GM04504 (cell line): ENCODE measurements at regions not wholly inside any gene's neighbourhood (a gene's known extent, or its start where the extent isn't known, plus 50 kb on each side); places are given as distances from the start of the nearest gene placed in this dataset.

Experiments used
- DNase-seq: peaks from one replicate; pipeline ENCODE4 v3.0.0-alpha.2; 2012; ENCODE audit warnings: low read depth

DNA sequence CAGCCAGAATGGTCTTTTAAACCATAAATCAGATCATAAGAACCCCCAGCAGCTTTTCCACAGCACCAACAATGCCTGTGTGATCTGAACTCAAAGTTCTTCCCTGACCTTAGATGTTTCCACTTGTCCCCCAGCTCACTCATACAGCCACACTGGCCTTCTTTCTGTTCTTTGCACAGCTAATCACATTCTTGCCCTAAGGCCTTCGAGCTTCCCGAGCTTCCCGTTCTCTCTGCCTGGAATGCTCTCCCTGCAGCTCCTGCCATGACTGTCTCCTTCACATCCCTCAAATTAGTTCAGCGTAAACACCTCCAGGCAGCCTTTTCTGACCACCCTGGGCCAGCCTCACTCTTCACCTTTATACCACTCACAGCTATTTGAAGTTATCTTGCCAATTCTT lies 166.8 kb upstream of the NFE2L3 start:
- no peak for DNase-seq

DNA sequence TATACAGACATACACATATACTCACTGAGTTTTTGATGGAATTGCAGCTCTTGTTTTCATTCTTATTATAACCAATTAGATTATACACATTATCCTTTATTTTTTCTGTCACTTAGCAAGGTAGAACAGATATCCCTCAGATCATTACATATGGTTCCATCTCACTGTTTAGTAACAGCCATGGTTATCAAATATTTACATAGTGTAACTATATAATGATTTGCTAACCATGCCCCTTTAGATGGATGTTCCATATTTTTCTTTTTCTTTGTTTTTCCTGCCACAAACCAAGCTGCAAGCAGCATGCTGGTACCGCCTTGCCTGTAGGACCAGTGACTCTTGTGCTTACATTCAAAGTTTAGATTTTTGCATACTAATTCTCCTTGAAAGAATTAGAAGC lies 163.4 kb upstream of the NFE2L3 start:
- DNase-seq: no peak

DNA sequence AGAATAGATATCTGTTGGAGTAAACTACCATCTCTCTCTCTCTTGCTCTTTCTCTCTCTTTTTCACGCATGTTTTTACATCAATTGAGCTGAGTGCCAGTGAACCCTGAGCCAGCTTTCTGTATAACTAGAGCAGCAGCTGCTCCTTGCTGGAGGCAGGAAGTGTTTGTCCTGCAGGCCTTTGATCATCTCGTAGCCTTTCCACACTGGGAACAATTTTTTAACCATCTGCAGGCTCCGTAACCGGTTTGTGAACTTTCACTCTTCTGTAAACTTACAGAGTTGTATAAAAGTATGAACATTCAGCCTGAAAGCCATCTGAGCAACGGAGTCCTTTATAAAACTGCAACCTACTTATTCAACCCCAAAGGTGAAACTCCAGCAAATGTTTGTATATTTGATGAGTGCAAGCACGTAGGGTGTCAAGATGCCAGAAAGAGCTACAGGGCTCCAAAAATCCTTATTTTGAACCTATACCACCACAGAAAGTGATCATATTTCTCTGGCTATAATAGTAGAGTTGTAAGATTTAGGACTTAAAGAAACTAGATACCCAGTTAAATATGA lies 162.8 kb upstream of the NFE2L3 start:
- no peak for DNase-seq

DNA sequence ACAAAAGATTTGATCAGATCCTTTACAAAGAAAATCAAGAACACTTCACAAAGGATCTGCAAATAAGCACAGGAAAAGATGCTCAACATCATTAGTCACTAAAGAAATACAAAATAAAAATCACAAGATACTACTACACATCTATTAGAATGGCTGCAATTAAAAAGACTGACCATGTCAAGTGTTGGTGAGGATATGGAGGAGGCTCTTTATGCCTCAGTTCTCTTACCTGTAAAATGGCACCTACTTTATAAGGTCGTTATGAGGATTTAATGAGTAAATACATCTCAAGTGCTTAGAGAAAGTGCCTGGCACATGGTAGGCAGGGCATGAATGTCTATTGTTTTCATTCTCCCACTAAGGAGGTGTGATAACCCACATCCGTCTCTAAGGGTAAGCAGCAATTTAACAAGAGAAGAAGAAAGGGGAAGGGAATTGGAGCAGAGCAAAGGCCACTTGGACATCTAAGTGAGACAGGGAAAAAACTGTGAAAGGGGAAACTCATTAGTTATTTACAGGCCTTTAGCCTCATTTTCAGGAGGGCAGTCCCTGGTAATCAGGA lies 157.5 kb upstream of the NFE2L3 start:
- DNase-seq: no peak

DNA sequence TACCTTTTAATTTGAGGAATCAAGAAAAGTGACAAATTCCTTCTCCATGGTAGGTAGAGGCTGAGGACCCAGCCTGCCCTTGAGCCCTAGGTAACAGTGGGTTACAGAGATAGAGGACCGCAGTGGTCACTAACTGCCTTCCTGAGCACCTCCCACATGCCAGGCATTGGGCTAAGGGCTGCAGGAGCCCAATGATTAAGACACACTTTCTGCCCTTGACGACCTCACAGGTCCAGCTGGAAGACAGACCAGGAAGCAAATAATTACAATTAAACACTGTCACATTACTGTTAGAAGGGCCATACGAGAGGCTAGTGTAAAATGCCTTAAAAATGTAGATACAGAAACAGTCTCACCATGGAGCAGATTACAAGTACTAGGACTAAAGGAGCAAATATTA lies 156.8 kb upstream of the NFE2L3 start:
- DNase-seq: no peak

DNA sequence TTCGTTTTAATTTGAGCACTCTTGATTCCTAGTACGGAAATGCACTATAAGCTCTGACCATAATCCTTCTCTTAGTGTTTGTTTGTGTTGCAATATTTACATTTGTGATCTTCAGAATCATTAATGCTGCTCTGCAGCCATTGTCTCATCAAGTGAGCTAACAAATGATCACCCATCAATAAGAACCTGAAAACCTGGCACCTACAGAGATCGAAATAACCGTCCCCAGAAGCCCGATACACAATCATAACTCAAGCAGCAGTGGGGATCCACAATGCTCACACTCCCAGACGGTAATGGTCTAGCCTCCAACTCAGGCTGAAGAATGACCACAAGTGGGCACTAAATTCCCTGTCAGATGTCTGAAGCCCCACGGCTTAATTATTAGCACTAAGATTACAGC lies 156.0 kb upstream of the NFE2L3 start:
- no peak for DNase-seq

DNA sequence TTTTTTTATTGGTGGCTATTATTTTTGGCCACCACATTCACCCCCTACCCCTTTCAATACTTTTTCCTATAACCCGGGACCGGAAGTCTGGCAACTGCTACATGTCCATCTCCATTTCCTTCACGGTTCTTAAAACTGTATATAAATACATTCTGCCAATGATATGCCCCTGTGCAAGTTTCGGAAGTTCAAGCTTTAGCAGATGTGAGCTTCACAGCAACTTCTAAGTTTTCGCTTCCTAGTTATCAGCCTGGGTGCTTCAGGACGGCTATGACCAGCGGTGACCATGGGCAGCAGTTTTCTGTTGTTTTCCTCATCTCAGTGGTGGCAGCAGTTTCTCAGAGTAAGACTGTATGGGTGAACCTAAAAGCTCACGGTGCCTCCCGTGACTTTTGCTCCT lies 153.5 kb upstream of the NFE2L3 start:
- DNase-seq: no peak

DNA sequence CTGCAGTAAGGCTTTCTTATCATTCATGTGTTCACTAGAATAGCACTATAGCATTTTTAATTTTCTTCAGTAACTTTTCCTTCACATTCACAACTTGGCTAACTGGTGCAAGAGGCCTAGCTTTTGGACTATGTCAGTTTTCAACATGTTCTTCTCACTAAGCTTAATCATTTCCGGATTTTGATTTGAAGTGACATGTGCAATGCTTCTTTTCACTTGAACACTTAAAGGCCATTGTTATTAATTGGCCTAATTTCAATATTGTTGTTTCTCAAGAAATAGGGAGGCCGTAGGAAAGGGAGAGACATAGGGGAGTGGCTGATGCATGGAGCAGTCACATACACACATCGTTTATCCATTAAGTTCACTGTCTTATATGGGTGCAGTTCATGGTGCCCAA lies 151.2 kb upstream of the NFE2L3 start:
- no peak for DNase-seq

DNA sequence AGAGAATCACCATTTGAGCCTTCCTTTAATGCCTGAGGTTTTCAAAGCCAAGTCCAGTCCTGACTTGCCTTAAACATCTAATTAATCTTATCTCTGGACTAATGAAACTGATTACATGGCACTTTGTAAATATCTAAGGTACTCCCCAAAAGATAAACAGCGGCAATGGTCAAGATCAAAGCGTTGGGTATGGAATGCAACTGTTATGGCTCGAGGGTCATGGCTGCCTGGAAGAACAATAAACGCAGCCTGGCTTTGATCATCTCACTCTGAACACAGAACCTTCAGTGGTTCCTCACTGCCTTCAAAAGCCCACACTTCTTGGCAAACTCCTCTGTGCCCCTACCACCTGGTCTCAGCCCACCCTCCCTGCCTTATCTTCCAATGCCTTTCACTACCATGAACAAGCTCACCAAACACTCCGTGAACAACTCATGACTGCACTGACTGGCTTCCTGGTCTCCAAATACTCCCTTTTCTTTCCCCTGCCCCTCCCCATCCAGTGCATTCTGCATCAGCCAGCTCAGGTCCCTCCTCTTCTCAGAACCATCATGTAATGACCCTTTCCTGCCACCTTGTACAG lies 150.2 kb upstream of the NFE2L3 start:
- no peak for DNase-seq

DNA sequence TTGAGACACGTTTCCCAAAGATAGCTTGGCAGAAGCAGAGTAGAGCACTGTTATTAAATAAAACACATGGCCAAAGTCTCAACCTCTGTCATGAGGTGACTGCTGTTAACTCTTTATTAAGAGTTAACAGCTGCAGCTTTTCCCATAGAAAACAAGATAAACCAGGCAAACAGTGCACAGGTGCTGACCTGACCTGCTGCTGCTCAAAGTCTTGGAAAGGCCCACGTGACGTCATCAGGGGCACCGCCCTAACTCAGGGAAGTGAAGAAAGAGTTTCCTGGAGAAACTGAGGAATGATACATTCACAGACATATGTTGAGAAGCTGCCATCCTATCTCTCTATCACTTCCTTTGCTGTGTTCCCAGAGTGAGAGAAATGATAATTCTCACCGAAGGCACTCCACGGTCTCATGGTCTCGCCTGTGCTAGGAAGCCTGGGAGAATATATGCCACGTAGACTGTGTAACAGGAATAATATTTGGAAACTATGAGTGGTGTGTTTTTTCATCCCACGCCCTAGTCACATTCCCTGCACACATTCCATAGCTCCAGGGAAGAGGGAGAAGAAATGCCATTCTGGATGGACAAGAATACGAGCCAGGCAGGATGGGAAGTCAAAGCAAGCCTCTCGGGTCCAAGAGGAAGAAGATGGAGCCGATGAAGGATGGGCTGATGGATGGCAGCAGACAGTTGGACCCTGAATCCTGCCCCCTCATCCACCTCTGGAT lies 146.2 kb upstream of the NFE2L3 start:
- no peak for DNase-seq

DNA sequence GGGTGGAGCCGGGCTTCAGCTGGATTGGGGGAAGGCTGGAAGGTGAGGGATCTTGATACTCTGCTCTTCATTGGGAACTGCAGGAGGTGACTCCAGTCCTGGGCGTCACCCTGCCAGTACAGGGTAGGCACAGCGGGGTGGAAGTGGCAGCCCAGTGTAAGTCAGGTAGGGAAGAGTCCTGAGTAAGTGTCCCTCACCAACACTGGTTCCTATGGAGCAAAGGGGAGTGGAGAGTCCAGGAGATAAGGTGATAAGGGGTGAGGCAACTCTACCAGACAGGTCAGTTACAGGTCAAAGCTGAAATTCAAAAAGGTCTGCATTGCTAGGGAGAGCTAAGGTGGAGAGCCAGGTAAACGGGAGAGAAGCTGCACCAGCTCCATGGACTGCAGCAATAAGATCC lies 145.6 kb upstream of the NFE2L3 start:
- DNase-seq: no peak

DNA sequence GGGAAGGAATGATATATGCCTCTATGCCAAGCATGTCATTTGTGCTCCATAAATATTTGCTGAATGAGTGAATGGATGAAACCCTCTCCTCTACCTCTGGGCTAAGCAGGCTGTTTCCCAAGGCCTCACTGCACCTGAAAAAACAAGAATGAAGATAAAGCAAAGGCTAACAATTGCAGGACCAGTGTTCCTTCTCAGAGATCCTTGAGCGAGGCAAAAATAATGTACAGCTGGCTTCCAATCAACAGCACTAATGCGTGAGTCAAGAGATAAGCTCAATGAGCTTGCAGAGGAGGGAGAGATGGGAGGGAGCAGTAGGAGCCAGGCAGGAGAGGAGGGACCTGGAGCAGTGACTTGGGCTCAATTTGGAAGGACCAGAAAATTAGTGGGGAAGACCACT lies 144.5 kb upstream of the NFE2L3 start:
- no peak for DNase-seq

DNA sequence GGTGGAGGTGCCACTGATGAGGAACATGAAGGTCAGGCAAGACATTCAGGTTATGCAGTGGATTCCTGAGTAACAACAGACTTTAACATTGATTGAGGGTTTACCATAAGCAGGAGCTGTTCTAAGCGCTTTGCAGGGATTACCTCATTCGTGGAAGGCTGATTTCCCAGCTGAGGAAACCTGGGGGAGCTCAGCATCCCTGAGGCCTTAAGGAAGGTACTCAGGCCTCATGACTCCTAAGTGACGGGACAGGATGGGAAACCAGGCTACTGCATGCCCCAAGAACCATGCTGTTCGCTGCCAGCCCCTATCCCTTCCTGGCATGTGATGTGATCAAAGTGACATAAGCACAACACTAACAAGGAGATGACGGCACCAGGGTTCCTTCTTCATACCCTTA lies 143.6 kb upstream of the NFE2L3 start:
- no peak for DNase-seq

DNA sequence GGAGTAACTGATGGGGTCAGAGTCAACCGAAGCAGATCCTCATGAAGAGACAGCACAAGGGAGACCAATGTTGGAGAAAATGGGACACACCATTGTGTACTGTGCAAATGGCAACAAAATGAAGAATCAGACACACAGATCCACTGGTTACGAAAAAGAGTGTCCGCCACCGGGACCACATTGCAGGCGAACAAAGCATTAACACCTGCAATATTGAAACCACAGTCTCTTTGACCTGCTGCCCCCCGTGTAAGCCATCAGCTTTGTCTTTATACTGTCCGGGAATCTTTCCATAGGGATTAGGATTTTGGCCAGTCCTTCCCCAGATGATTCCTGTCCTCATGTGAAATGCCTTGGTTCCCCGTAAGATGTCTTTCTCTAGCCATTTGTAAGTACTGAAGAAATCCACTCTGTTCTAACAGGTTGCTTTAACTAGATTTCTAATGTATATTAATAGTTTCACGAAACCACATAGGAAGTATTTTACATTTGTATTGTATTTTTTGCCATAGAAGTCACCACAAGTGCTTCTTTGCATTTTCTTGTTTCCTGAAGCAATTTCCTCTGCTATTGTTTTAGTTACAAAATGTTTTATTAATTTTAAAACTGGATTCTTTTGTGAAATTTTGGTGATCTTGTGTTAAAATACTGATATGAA lies 140.8 kb upstream of the NFE2L3 start:
- DNase-seq: no peak

DNA sequence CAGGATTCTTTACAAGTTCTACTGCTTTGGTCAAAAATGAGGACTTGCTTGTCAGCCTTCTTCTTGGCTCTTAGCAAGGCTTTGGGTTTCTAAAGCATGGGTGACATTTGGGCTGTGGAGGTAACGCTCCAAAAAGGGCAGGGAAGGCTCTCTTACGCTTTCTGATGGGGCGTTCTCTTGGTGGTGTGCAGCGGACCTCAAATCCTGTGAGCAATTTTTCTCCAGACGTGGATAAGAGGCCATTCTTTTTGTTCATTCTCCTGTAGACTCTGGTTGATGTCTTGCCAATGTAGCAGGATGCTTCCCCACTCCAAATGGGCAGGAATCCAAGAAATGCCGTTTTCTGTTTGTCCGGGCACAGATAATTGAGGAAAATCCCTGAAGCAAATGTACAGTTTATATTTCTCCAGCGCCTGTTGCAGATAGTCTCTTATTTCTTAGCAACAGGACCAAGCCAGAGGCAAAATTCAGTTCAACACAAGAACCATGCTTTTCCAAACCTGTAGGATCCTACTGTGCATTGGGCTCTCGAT lies 138.4 kb upstream of the NFE2L3 start:
- no peak for DNase-seq

DNA sequence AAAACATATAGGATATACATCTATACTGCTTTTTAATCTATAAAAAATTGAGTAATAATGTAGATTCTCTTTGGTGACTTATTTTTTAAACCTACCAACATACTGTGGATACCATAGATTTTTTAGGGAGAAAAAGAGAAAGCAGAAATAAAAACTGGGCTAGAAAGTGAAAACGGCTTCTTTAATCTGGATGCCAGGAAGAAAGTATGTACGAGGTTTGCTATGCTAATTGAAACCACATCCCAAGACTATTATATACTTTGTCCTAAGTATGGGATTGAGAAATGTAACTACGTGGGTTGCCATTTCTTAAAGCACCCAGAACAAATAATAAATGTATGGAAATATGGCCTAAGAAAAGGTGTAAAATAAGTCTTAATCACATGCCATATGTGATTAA lies 129.0 kb upstream of the NFE2L3 start:
- no peak for DNase-seq

DNA sequence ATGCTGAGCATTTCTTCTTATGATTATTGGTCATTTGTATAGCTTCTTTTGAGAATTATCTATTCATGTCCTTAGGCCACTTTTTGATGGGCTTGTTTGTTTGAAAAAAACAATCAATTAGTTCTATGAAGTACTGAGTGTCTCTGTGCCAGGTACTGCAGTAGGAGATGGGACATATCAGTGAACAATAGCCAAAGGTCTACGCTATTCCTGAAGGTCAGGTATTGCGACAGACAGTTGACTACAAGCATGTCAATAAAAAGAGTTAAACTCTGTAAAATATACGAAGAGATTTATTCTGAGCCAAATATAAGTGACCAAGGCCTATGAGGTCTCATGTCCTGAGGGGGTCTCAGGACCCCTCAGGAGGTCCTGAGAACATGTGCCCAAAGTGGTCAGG lies 122.1 kb upstream of the NFE2L3 start:
- no peak for DNase-seq

DNA sequence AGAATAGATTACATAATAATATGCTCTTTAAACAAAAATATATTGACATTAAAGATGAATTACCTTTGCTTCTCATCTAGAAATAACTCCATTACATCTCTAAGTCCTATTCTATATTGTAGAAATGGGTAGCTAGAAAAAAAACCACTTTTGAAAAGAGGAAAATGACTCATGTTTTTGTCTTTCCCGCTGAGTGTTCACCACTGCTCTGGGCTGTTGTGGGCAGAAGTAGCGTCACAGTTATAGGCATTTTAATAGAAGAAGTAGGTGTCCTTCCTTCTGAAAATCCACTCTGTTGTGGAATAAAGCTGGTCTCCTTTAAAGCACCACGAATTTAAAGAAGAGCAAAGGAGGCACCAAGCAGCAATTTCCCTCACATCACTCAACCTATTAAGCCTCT lies 117.6 kb upstream of the NFE2L3 start:
- DNase-seq: no peak

DNA sequence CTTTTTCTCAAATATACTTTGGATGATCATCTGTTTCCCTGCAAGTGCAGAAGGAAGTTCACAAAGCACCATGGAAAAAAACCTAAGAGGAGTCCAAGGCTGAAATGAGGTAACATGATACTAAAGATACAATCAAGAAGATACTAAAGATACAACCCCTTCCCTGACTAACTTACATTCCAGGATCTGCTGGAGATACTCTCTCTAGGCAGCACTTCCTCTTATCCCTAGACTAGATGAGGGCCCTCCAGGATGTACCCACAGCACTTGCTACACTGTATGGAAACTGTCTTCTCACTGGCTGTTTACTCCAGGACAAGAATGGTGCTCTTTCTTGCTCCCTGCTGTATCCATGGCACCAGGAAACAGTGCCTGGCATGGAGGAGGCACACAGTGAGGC lies 116.4 kb upstream of the NFE2L3 start:
- no peak for DNase-seq

DNA sequence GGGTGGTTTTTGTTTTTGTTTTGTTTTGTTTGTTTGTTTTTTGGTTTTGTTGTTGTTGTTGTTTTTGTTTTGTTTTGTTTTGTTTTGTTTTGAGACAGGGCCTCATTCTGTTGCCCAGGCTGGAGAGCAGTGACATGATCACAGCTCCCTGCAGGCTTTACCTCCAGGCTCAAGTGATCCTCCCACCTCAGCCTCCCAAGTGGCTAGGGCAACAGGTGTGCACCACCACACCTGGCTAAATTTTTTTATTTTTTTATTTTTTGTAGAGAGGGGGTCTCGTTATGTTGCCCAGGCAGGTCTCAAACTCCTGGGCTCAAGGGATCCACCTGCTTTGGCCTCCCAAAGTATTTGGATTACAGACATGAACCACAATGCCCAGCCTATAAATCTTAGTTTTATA lies 115.9 kb upstream of the NFE2L3 start:
- no peak for DNase-seq

DNA sequence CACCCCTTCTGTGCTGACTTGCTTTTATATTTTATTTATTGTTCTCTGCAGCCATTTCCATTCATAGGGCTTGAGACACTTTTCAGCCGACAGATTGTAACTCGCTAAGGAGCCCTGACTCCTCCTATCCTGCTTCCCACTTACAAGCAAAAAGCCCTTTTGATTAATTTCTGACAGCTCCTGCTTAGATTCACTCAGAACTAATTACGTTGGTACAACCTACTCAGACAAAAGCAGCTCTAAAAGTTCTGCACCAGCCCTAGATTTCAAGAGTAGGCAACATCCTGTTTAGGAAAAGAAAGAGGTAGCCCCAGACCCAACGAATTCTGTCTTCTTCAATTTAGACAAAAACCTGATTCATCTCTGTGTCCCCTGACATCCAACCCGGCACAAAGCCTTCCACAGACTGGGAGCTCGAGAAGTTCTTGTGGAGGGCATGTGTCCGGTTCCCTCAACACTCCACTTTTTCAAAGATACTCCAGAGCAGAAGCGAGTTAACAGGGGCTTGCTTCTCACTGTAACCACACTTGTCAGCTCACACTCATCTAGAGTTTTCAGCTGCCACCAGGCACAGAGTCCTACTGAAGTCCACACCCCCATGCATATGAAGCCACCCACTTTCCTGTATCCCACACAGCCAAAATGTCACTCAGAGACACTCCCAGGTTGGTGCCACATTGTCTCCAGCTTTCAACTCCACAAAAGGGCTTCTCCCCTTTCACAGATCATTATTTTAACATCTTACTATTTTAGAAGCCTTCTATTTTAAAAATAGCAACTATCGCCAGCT lies 113.6 kb upstream of the NFE2L3 start:
- DNase-seq: no peak

DNA sequence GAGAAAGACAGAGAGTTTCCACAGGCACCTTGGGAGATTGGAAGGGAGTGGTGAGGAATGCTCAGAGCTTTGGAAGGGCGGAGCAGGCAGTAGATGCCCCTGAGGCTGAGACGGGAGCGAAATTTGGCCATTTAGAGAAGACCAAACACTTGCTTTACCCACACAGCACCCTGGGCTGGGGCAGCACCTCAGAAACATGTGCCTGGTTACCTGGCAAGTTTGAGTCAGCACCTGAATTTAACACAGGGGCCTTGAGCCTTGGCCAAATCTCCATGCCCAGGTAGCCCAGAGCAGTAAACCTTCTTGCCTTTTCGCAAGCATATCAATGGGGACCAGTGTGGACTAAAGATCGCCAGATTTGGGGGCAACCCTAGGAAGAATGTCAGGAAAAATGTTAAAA lies 111.9 kb upstream of the NFE2L3 start:
- DNase-seq: no peak
